ENCODE measurements at regions not wholly inside any gene's neighbourhood (a gene's known extent, or its start where the extent isn't known, plus 50 kb on each side); places are given as distances from the start of the nearest gene placed in this dataset.

DNA sequence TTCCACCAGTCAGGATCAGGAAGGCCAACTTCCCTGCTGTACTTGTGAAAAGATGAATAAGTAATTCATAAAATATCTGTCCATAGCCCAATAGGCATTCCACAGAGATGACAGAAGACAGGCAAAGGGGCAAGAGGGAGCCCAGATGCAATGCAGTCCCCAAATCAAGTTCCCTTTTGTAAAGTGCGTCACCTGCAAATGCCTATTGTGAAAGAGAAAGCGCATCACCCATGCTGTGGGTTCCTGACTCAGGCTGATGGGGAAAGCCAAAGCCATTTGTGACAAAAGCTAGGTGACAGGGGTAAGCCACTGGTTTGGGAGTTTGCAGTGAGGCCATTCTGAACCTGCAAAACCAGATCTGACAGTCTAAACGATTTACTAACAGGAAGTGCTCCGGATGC, 157.5 kb upstream of the ZNF536 start:
- peak; percentile 66 for ATAC-seq
- ChIA-PET POLR2A (no interaction called here), CTCF (no interaction called here)
- H3K27me3 Mint-ChIP-seq = peaks cover 9% of the 10 kb centered on the region
- H3K36me3 Mint-ChIP-seq (ENCODE audit: low read depth) = no peaks in the 10 kb centered on the region
- TF ChIP-seq, protein P1, sequence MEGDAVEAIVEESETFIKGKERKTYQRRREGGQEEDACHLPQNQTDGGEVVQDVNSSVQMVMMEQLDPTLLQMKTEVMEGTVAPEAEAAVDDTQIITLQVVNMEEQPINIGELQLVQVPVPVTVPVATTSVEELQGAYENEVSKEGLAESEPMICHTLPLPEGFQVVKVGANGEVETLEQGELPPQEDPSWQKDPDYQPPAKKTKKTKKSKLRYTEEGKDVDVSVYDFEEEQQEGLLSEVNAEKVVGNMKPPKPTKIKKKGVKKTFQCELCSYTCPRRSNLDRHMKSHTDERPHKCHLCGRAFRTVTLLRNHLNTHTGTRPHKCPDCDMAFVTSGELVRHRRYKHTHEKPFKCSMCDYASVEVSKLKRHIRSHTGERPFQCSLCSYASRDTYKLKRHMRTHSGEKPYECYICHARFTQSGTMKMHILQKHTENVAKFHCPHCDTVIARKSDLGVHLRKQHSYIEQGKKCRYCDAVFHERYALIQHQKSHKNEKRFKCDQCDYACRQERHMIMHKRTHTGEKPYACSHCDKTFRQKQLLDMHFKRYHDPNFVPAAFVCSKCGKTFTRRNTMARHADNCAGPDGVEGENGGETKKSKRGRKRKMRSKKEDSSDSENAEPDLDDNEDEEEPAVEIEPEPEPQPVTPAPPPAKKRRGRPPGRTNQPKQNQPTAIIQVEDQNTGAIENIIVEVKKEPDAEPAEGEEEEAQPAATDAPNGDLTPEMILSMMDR (IDR thresholded peaks at IDR 0.05) = no peak
- no peaks in the 10 kb centered on the region for H3K9me3 Mint-ChIP-seq
- no peak overlapping the region for H3K27ac Mint-ChIP-seq
- peaks cover 8% of the 10 kb centered on the region for H3K4me1 Mint-ChIP-seq (ENCODE audit: low read depth)
- DNase-seq = peak; percentile 48
- H3K4me3 Mint-ChIP-seq = no peak overlapping the region
- intact Hi-C loops (cut with micrococcal nuclease) = no loop called here

DNA sequence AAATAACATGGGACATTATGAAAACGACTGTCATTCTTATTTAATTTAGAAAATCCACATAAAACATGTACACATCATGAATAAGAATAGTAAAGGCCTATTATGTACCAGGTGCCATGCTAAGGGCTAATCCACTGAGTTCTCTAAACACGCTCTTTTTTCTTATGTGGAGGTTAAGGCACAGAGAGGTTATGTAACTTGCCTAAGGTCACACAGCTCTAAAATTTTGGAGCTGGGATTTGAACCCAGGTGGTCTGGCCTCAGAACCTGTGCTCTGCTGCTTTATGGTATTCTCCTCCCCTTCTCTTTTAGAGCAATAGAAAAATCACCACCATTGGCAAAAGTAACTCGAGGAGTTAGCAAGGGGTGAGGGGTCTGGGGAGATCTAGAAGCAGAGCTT, 156.9 kb upstream of the ZNF536 start:
- ATAC-seq = no peak
- Mint-ChIP-seq H3K36me3 (ENCODE audit: low read depth) (no peaks in the 10 kb centered on the region), H3K4me1 (ENCODE audit: low read depth) (peaks cover 8% of the 10 kb centered on the region), H3K27ac (no peak overlapping the region), H3K9me3 (no peaks in the 10 kb centered on the region), H3K27me3 (peaks cover 9% of the 10 kb centered on the region), H3K4me3 (no peak overlapping the region)
- CTCF ChIA-PET = no interaction called here
- DNase-seq = no peak
- POLR2A ChIA-PET = interaction anchor here (0.6 kb wide), 1 partner anchor 339 kb away, joined by 3 read pairs; no protein-coding TSS in a partner anchor
- TF ChIP-seq, protein P1 (IDR thresholded peaks at IDR 0.05) = no peak
- intact Hi-C loops (cut with micrococcal nuclease) = no loop called here

DNA sequence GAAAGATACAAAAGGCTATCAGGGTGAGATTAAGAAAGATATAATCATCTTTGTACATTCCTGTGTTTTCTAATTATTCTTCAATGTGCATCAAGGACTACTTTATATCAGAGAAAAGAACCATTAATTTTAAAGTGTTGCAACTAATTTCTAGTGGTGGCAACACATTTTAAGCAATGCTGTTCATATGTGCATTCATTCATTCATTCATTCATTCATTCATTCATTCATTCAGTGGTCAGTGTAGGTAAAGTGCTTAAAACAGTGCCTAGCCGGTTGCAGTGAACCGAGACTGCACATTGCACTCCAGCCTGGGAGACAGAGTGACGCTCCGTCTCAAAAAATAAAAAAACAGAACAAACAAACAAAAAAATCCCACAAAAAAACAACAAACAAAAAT, 155.7 kb upstream of the ZNF536 start:
- POLR2A ChIA-PET = no interaction called here
- H3K27me3 Mint-ChIP-seq = peaks cover 16% of the 10 kb centered on the region
- no peaks in the 10 kb centered on the region for H3K9me3 Mint-ChIP-seq
- peaks cover 8% of the 10 kb centered on the region for H3K4me1 Mint-ChIP-seq (ENCODE audit: low read depth)
- H3K36me3 Mint-ChIP-seq (ENCODE audit: low read depth) = no peaks in the 10 kb centered on the region
- DNase-seq = no peak
- ATAC-seq = no peak
- intact Hi-C loops (cut with micrococcal nuclease) = no loop called here
- TF ChIP-seq, protein P1 (IDR thresholded peaks at IDR 0.05) = no peak
- H3K4me3 Mint-ChIP-seq = no peak overlapping the region
- CTCF ChIA-PET = no interaction called here
- H3K27ac Mint-ChIP-seq = no peak overlapping the region

DNA sequence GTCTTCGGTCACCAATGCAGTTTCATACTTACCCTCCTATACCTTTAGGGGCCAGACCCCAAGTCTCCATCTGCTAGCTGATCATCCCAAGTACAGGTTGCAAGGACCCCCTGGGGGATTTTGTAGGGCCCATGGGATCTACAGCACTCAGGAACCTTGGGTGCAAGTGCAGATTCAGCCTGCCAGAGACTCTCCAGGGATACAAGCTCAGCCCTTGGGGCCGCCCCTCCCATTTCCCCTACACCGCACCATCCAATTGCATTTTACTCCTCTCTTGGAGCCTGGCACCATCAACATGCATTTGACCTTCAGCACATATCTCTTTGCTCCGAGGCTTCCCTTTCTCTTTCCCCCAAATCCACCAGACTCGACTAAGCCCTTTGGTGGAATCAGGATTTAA, 154.7 kb upstream of the ZNF536 start:
- H3K4me3 Mint-ChIP-seq = no peak overlapping the region
- no peaks in the 10 kb centered on the region for H3K9me3 Mint-ChIP-seq
- intact Hi-C loops (cut with micrococcal nuclease) = no loop called here
- no peak overlapping the region for H3K27ac Mint-ChIP-seq
- peaks cover 8% of the 10 kb centered on the region for H3K4me1 Mint-ChIP-seq (ENCODE audit: low read depth)
- H3K27me3 Mint-ChIP-seq = peaks cover 21% of the 10 kb centered on the region
- H3K36me3 Mint-ChIP-seq (ENCODE audit: low read depth) = no peaks in the 10 kb centered on the region
- CTCF ChIA-PET = no interaction called here
- no peak for ATAC-seq
- POLR2A ChIA-PET = no interaction called here
- TF ChIP-seq, protein P1 (IDR thresholded peaks at IDR 0.05) = no peak
- no peak for DNase-seq

DNA sequence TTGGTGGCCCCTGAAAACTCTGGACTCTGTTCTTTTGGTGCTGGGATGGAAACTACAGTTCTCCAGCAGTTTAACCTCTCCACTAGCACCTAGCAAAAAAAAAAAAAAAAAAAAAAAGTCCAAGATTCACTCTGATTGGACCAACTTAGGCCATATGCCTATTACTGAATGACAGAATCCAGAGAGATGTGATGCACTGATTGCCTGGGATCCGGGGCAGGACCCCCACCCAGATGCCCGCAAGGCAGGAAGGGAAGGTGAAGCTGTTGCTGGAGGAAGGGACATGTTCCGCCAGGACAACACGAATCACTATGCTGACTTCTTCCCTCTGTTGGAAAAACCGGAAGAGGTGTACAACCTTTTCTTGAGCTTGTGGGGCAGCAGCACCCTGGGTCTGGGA, 152.5 kb upstream of the ZNF536 start:
- intact Hi-C loops (cut with micrococcal nuclease) = loop anchor here (10.0 kb wide), 1 partner anchor 435 kb away; no protein-coding TSS in a partner anchor
- DNase-seq (no peak), ATAC-seq (no peak)
- Mint-ChIP-seq H3K36me3 (ENCODE audit: low read depth) (no peaks in the 10 kb centered on the region), H3K4me1 (ENCODE audit: low read depth) (peaks cover 7% of the 10 kb centered on the region), H3K27me3 (peaks cover 37% of the 10 kb centered on the region), H3K9me3 (no peaks in the 10 kb centered on the region), H3K27ac (no peak overlapping the region), H3K4me3 (no peak overlapping the region)
- POLR2A ChIA-PET = no interaction called here
- CTCF ChIA-PET = no interaction called here
- TF ChIP-seq, protein P1 (IDR thresholded peaks at IDR 0.05) = no peak
